IMR-90 (cell line): ENCODE measurements at regions not wholly inside any gene's neighbourhood (a gene's known extent, or its start where the extent isn't known, plus 50 kb on each side); places are given as distances from the start of the nearest gene placed in this dataset.

ENCODE experiments used
- BHLHE40 ChIP-seq: fragments of 150-350 bp; IDR thresholded peaks from 2 replicates; pipeline ENCODE4 v1.6.1; 2016; ENCODE audit warnings: mild to moderate bottlenecking, low read depth, low read length
- CEBPB ChIP-seq: IDR thresholded peaks from 2 replicates; pipeline ENCODE4 v1.6.1; 2012; ENCODE audit warnings: low read depth, low read length, improper control_type of control experiment
- CHD1 ChIP-seq: IDR thresholded peaks from 2 replicates; pipeline ENCODE4 v1.6.1; 2012; ENCODE audit warnings: low read depth, low read length, improper control_type of control experiment
- FOS ChIP-seq: fragments of 150-350 bp; IDR thresholded peaks from 2 replicates; pipeline ENCODE4 v1.6.1; 2016; ENCODE audit warnings: low read depth, low read length
- MAZ ChIP-seq: IDR thresholded peaks from 2 replicates; pipeline ENCODE4 v1.6.1; 2012; ENCODE audit warnings: low read depth, mild to moderate bottlenecking, low read length, improper control_type of control experiment, moderate library complexity, borderline replicate concordance
- NFE2L2 ChIP-seq: fragments of 150-350 bp; IDR thresholded peaks from 2 replicates; pipeline ENCODE4 v1.6.1; 2016; ENCODE audit warnings: low read depth, mild to moderate bottlenecking, low read length
- POLR2A ChIP-seq: IDR thresholded peaks from 2 replicates; pipeline ENCODE4 v1.6.1; 2012; ENCODE audit warnings: mild to moderate bottlenecking, low read depth, low read length
- RFX5 ChIP-seq: IDR thresholded peaks from 2 replicates; pipeline ENCODE4 v1.8.0; 2012; ENCODE audit warnings: low read depth, mild to moderate bottlenecking, low read length, moderate library complexity
- SMC3 ChIP-seq: fragments of 150-350 bp; IDR thresholded peaks from 2 replicates; pipeline ENCODE4 v1.6.1; 2016; ENCODE audit warnings: low read depth, mild to moderate bottlenecking, antibody characterized with exemption, low read length, moderate library complexity
- TF ChIP-seq, protein P1 (sequence below): conservative IDR thresholded peaks from 2 replicates; pipeline ENCODE4 v1.5.1; 2012; ENCODE audit warnings: mild to moderate bottlenecking, low read depth, low read length, improper control_type of control experiment
- TF ChIP-seq, protein P2 (sequence below): fragments of 150-350 bp; IDR thresholded peaks from 2 replicates; pipeline ENCODE4 v1.6.1; 2017; ENCODE audit warnings: mild to moderate bottlenecking, antibody characterized with exemption, low read length, low read depth
- TF ChIP-seq, protein P3 (sequence below): fragments of 150-350 bp; IDR thresholded peaks from 2 replicates; pipeline ENCODE4 v1.6.1; 2016; ENCODE audit warnings: low read depth, mild to moderate bottlenecking, low read length, moderate library complexity, borderline replicate concordance

DNA sequence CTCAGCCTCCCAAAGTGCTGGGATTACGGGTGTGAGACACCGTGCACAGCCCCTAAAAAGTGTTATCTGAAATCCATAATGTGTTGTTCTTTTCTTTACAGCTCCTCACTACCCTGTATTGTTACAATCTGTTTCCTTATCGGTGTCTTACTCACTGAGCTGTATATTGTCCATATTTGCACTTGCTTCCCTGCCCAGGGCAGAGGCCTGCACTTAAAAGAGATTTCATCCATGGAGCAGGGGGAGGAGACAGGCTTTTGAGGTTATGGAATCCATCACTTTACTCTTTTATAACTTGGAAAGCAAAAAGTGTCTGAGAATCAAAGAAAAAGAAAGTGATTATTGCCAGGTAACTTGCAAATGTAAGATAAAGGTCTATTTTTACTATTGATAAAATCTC is 251.0 kb downstream of the DIO2 start:
- no peak for TF ChIP-seq POLR2A
- TF ChIP-seq, protein P1, sequence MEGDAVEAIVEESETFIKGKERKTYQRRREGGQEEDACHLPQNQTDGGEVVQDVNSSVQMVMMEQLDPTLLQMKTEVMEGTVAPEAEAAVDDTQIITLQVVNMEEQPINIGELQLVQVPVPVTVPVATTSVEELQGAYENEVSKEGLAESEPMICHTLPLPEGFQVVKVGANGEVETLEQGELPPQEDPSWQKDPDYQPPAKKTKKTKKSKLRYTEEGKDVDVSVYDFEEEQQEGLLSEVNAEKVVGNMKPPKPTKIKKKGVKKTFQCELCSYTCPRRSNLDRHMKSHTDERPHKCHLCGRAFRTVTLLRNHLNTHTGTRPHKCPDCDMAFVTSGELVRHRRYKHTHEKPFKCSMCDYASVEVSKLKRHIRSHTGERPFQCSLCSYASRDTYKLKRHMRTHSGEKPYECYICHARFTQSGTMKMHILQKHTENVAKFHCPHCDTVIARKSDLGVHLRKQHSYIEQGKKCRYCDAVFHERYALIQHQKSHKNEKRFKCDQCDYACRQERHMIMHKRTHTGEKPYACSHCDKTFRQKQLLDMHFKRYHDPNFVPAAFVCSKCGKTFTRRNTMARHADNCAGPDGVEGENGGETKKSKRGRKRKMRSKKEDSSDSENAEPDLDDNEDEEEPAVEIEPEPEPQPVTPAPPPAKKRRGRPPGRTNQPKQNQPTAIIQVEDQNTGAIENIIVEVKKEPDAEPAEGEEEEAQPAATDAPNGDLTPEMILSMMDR, result no peak
- TF ChIP-seq FOS, result no peak
- no peak for TF ChIP-seq BHLHE40
- TF ChIP-seq RFX5, result no peak
- TF ChIP-seq NFE2L2, result no peak
- no peak for TF ChIP-seq CHD1
- TF ChIP-seq SMC3, result no peak
- TF ChIP-seq, protein P2, sequence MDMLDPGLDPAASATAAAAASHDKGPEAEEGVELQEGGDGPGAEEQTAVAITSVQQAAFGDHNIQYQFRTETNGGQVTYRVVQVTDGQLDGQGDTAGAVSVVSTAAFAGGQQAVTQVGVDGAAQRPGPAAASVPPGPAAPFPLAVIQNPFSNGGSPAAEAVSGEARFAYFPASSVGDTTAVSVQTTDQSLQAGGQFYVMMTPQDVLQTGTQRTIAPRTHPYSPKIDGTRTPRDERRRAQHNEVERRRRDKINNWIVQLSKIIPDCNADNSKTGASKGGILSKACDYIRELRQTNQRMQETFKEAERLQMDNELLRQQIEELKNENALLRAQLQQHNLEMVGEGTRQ, result no peak
- no peak for TF ChIP-seq CEBPB
- TF ChIP-seq, protein P3, sequence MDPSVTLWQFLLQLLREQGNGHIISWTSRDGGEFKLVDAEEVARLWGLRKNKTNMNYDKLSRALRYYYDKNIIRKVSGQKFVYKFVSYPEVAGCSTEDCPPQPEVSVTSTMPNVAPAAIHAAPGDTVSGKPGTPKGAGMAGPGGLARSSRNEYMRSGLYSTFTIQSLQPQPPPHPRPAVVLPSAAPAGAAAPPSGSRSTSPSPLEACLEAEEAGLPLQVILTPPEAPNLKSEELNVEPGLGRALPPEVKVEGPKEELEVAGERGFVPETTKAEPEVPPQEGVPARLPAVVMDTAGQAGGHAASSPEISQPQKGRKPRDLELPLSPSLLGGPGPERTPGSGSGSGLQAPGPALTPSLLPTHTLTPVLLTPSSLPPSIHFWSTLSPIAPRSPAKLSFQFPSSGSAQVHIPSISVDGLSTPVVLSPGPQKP, result no peak
- TF ChIP-seq MAZ, result no peak
